ENCODE measurements at regions not wholly inside any gene's neighbourhood (a gene's known extent, or its start where the extent isn't known, plus 50 kb on each side); places are given as distances from the start of the nearest gene placed in this dataset.

GRCh38 chr4:130127297-130127696 is 1031.3 kb downstream of the C4orf33 start:
- Mint-ChIP-seq H3K27ac (ENCODE audit: unreplicated experiment) (no peak overlapping the region), H3K27me3 (ENCODE audit: insufficient read depth, unreplicated experiment) (no peaks in the 10 kb centered on the region), H3K4me3 (ENCODE audit: unreplicated experiment) (no peak overlapping the region), H3K4me1 (ENCODE audit: low read depth, unreplicated experiment) (no peaks in the 10 kb centered on the region), H3K36me3 (ENCODE audit: insufficient read depth, unreplicated experiment) (no peaks in the 10 kb centered on the region), H3K9me3 (ENCODE audit: unreplicated experiment) (no peaks in the 10 kb centered on the region)
- Histone ChIP-seq H3K27me3 (replicated peaks; ENCODE audit: control insufficient read depth, insufficient read depth, low read length) (no peaks in the 10 kb centered on the region), H3K4me3 (ENCODE audit: low read depth, low read length) (no peak overlapping the region), H3K36me3 (ENCODE audit: control insufficient read depth, insufficient read depth, low read length) (no peaks in the 10 kb centered on the region), H3K9me3 (no peaks in the 10 kb centered on the region), H3K4me1 (no peaks in the 10 kb centered on the region)
- no peak for DNase-seq
- intact Hi-C loops (cut with micrococcal nuclease; ENCODE audit: unreplicated experiment) = no loop called here
- ChIA-PET CTCF (no interaction called here), POLR2A (no interaction called here)
- BruUV-seq (replicated peaks) = no TSS peak
- TF ChIP-seq, protein P1, sequence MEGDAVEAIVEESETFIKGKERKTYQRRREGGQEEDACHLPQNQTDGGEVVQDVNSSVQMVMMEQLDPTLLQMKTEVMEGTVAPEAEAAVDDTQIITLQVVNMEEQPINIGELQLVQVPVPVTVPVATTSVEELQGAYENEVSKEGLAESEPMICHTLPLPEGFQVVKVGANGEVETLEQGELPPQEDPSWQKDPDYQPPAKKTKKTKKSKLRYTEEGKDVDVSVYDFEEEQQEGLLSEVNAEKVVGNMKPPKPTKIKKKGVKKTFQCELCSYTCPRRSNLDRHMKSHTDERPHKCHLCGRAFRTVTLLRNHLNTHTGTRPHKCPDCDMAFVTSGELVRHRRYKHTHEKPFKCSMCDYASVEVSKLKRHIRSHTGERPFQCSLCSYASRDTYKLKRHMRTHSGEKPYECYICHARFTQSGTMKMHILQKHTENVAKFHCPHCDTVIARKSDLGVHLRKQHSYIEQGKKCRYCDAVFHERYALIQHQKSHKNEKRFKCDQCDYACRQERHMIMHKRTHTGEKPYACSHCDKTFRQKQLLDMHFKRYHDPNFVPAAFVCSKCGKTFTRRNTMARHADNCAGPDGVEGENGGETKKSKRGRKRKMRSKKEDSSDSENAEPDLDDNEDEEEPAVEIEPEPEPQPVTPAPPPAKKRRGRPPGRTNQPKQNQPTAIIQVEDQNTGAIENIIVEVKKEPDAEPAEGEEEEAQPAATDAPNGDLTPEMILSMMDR (IDR thresholded peaks at IDR 0.05; ENCODE audit: insufficient read depth in 1 of 2, low read depth in 1 of 2, low read length in 1 of 2, severe bottlenecking in 1 of 2, unreplicated experiment in 1 of 2) = no peak

DNA sequence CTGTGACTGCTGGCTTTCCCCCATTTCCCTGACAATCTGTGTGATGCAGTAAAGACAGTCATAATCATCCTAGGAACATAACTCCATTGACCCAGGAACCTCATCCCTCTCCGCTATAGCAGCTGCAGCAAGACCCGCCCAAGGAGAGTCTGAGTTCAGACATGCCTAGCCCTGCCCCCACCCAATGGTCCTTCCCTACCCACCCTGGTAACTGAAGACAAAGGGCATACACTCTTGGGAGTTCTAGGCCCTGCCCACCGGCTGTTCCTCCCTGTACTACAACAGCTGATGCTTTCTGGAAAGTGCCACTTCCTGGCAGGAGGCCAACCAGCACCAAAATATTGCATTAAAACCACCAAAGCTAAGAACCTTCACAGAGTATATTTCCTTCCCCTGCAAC is 1035.6 kb downstream of the C4orf33 start:
- Mint-ChIP-seq H3K4me3 (ENCODE audit: unreplicated experiment) (no peak overlapping the region), H3K36me3 (ENCODE audit: insufficient read depth, unreplicated experiment) (no peaks in the 10 kb centered on the region), H3K27ac (ENCODE audit: unreplicated experiment) (no peak overlapping the region), H3K27me3 (ENCODE audit: insufficient read depth, unreplicated experiment) (peaks cover 3% of the 10 kb centered on the region), H3K4me1 (ENCODE audit: low read depth, unreplicated experiment) (no peaks in the 10 kb centered on the region), H3K9me3 (ENCODE audit: unreplicated experiment) (no peaks in the 10 kb centered on the region)
- intact Hi-C loops (cut with micrococcal nuclease; ENCODE audit: unreplicated experiment) = no loop called here
- CTCF ChIA-PET = no interaction called here
- Histone ChIP-seq H3K27me3 (replicated peaks; ENCODE audit: control insufficient read depth, insufficient read depth, low read length) (no peaks in the 10 kb centered on the region), H3K4me1 (no peaks in the 10 kb centered on the region), H3K36me3 (ENCODE audit: control insufficient read depth, insufficient read depth, low read length) (no peaks in the 10 kb centered on the region), H3K4me3 (ENCODE audit: low read depth, low read length) (no peak overlapping the region), H3K9me3 (no peaks in the 10 kb centered on the region)
- TF ChIP-seq, protein P1 (IDR thresholded peaks at IDR 0.05; ENCODE audit: insufficient read depth in 1 of 2, low read depth in 1 of 2, low read length in 1 of 2, severe bottlenecking in 1 of 2, unreplicated experiment in 1 of 2) = no peak
- POLR2A ChIA-PET = no interaction called here
- no TSS peak for BruUV-seq (replicated peaks)
- DNase-seq = no peak

- no peaks in the 10 kb centered on the region for H3K27me3 ChIP-seq (replicated peaks; ENCODE audit: control insufficient read depth, insufficient read depth, low read length)
- no peaks in the 10 kb centered on the region for H3K4me1 ChIP-seq
- intact Hi-C loops (cut with micrococcal nuclease; ENCODE audit: unreplicated experiment) = no loop called here
Measured at GRCh38 chr4:130141651-130142050, 1045.7 kb downstream of the C4orf33 start.

More at GRCh38 chr4:130141651-130142050, 1045.7 kb downstream of the C4orf33 start:
- no peaks in the 10 kb centered on the region for H3K36me3 Mint-ChIP-seq (ENCODE audit: insufficient read depth, unreplicated experiment)
- DNase-seq = no peak
- ChIA-PET POLR2A (no interaction called here), CTCF (no interaction called here)
- no peaks in the 10 kb centered on the region for H3K36me3 ChIP-seq (ENCODE audit: control insufficient read depth, insufficient read depth, low read length)
- no peaks in the 10 kb centered on the region for H3K9me3 Mint-ChIP-seq (ENCODE audit: unreplicated experiment)
- BruUV-seq (replicated peaks) = no TSS peak
- no peak overlapping the region for H3K27ac Mint-ChIP-seq (ENCODE audit: unreplicated experiment)
- no peaks in the 10 kb centered on the region for H3K9me3 ChIP-seq
- H3K27me3 Mint-ChIP-seq (ENCODE audit: insufficient read depth, unreplicated experiment) = peaks cover 2% of the 10 kb centered on the region
- H3K4me3 Mint-ChIP-seq (ENCODE audit: unreplicated experiment) = no peak overlapping the region
- H3K4me3 ChIP-seq (ENCODE audit: low read depth, low read length) = no peak overlapping the region
- no peaks in the 10 kb centered on the region for H3K4me1 Mint-ChIP-seq (ENCODE audit: low read depth, unreplicated experiment)
- TF ChIP-seq, protein P1 (IDR thresholded peaks at IDR 0.05; ENCODE audit: insufficient read depth in 1 of 2, low read depth in 1 of 2, low read length in 1 of 2, severe bottlenecking in 1 of 2, unreplicated experiment in 1 of 2) = no peak

Data from Caco-2 (cell line).